ENCODE measurements at regions not wholly inside any gene's neighbourhood (a gene's known extent, or its start where the extent isn't known, plus 50 kb on each side); places are given as distances from the start of the nearest gene placed in this dataset.
"Not testable (repeated sequence)": the region's sequence is repeated elsewhere in the genome, so short reads cannot be mapped to it uniquely, and the experiment has no call there.

- H3K9me3 Mint-ChIP-seq: peaks cover under 1 to 4% of the 10 kb centered on the region in 2 donors
- no peaks in the 10 kb centered on the region for H3K27me3 Mint-ChIP-seq (ENCODE audit: low read depth)
- H3K36me3 Mint-ChIP-seq (ENCODE audit: insufficient read depth in 2 of 2): no peaks in the 10 kb centered on the region
- H3K4me1 Mint-ChIP-seq (ENCODE audit: low read depth): no peaks in the 10 kb centered on the region
- H3K27ac Mint-ChIP-seq: no peak overlapping the region
- ATAC-seq (replicated peaks in 1 of 2) (no peak), DNase-seq (no peak)
- H3K4me3 Mint-ChIP-seq: no peak overlapping the region
Measured at GRCh38 chr10:63972949-63973827, 452.0 kb downstream of the REEP3 start.

GRCh38 chr10:63976538-63976937, 455.3 kb downstream of the REEP3 start:
- DNase-seq (peak; percentile 45 to 47), ATAC-seq (replicated peaks in 1 of 2) (peak; percentile 74 to 79)
- H3K9me3 Mint-ChIP-seq: no peaks in the 10 kb centered on the region
- H3K27ac Mint-ChIP-seq: no peak overlapping the region
- no peaks in the 10 kb centered on the region for H3K4me1 Mint-ChIP-seq (ENCODE audit: low read depth)
- no peaks in the 10 kb centered on the region for H3K27me3 Mint-ChIP-seq (ENCODE audit: low read depth)
- H3K36me3 Mint-ChIP-seq (ENCODE audit: insufficient read depth in 2 of 2): no peaks in the 10 kb centered on the region
- no peak overlapping the region for H3K4me3 Mint-ChIP-seq

- H3K4me1 Mint-ChIP-seq (ENCODE audit: low read depth): no peaks in the 10 kb centered on the region
- no peaks in the 10 kb centered on the region for H3K27me3 Mint-ChIP-seq (ENCODE audit: low read depth)
- ATAC-seq (replicated peaks in 1 of 2) (peak; percentile 49 to 50), DNase-seq (peak; percentile 14 to 18)
- H3K36me3 Mint-ChIP-seq (ENCODE audit: insufficient read depth in 2 of 2): no peaks in the 10 kb centered on the region
- H3K27ac Mint-ChIP-seq: no peak overlapping the region
- H3K9me3 Mint-ChIP-seq: no peaks in the 10 kb centered on the region
- no peak overlapping the region for H3K4me3 Mint-ChIP-seq
Measured at GRCh38 chr10:63977329-63977923, 456.2 kb downstream of the REEP3 start.

GRCh38 chr10:63980870-63981269, 459.7 kb downstream of the REEP3 start:
- H3K4me1 Mint-ChIP-seq (ENCODE audit: low read depth); H3K4me3 Mint-ChIP-seq: not testable (repeated sequence)

GRCh38 chr10:63984061-63984460, 462.9 kb downstream of the REEP3 start:
- not testable (repeated sequence) for H3K9me3 Mint-ChIP-seq; H3K4me3 Mint-ChIP-seq; DNase-seq; H3K27me3 Mint-ChIP-seq (ENCODE audit: low read depth); H3K36me3 Mint-ChIP-seq (ENCODE audit: insufficient read depth in 2 of 2); ATAC-seq (replicated peaks in 1 of 2); H3K4me1 Mint-ChIP-seq (ENCODE audit: low read depth); H3K27ac Mint-ChIP-seq

More at GRCh38 chr10:63980870-63981269, 459.7 kb downstream of the REEP3 start:
- not testable (repeated sequence) for H3K27me3 Mint-ChIP-seq (ENCODE audit: low read depth); H3K27ac Mint-ChIP-seq; DNase-seq; ATAC-seq (replicated peaks in 1 of 2); H3K9me3 Mint-ChIP-seq; H3K36me3 Mint-ChIP-seq (ENCODE audit: insufficient read depth in 2 of 2)

DNA sequence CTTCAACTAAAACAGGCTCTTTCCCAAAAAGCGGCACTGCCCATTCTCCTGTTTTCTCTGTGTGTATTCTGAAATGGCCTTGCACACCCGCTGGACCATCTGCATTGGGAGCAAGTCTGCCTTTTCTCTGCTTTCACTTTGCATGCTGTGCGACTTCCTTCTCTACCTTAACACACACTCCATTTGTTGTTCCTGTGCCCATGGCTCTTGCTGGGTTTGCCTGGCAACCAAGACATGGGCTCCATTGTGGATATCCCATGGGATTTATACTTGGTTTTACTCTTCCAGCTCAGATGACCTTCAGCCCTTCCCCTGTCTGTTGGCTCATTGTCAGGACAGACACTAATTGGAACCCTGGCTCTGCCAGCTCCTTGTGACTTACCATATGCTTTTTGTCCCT, 465.3 kb downstream of the REEP3 start:
- no peak for ATAC-seq (replicated peaks in 1 of 2)
- no peaks in the 10 kb centered on the region for H3K36me3 Mint-ChIP-seq (ENCODE audit: insufficient read depth in 2 of 2)
- no peaks in the 10 kb centered on the region for H3K27me3 Mint-ChIP-seq (ENCODE audit: low read depth)
- no peak overlapping the region for H3K27ac Mint-ChIP-seq
- no peak overlapping the region for H3K4me3 Mint-ChIP-seq
- no peak for DNase-seq
- no peaks in the 10 kb centered on the region for H3K4me1 Mint-ChIP-seq (ENCODE audit: low read depth)
- no peaks in the 10 kb centered on the region for H3K9me3 Mint-ChIP-seq

DNA sequence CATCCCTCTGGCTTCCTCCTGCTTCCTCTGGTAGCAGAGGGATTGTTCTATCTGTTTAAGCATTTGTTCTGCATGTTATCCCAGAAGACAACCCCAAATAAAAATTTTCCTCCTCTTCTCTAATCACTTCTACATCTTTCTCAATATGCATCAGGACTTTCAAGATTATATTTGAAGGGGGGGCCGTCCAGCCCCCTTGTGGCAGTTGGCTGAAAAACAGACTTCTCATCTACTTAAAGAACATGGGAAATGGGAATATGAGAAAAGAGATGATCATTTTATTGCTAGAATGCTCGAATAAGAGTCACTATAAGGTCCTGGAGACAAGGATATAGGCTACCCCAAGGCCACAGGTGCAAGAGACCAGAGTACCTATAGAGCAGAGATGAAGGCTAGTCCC, 466.0 kb downstream of the REEP3 start:
- Mint-ChIP-seq H3K9me3 (no peaks in the 10 kb centered on the region), H3K4me3 (no peak overlapping the region), H3K4me1 (ENCODE audit: low read depth) (no peaks in the 10 kb centered on the region), H3K36me3 (ENCODE audit: insufficient read depth in 2 of 2) (no peaks in the 10 kb centered on the region), H3K27ac (no peak overlapping the region), H3K27me3 (ENCODE audit: low read depth) (no peaks in the 10 kb centered on the region)
- ATAC-seq (replicated peaks in 1 of 2) (no peak), DNase-seq (no peak)

- no peaks in the 10 kb centered on the region for H3K4me1 Mint-ChIP-seq (ENCODE audit: low read depth)
- H3K27me3 Mint-ChIP-seq (ENCODE audit: low read depth): no peaks in the 10 kb centered on the region
- no peak overlapping the region for H3K27ac Mint-ChIP-seq
- DNase-seq (no peak), ATAC-seq (replicated peaks in 1 of 2) (no peak)
- no peaks in the 10 kb centered on the region for H3K36me3 Mint-ChIP-seq (ENCODE audit: insufficient read depth in 2 of 2)
- peaks cover 1 to 5% of the 10 kb centered on the region in 2 donors for H3K9me3 Mint-ChIP-seq
- no peak overlapping the region for H3K4me3 Mint-ChIP-seq
Measured at GRCh38 chr10:63994371-63994770, 473.2 kb downstream of the REEP3 start.

- ATAC-seq (replicated peaks in 1 of 2): no peak
- no peaks in the 10 kb centered on the region for H3K27me3 Mint-ChIP-seq (ENCODE audit: low read depth)
Measured at GRCh38 chr10:64007157-64007556, 486.0 kb downstream of the REEP3 start.

GRCh38 chr10:64010711-64011110, 489.5 kb downstream of the REEP3 start:
- Mint-ChIP-seq H3K27me3 (ENCODE audit: low read depth) (no peaks in the 10 kb centered on the region), H3K9me3 (peaks cover 2 to 5% of the 10 kb centered on the region in 2 donors), H3K27ac (no peak overlapping the region), H3K4me1 (ENCODE audit: low read depth) (no peaks in the 10 kb centered on the region), H3K36me3 (ENCODE audit: insufficient read depth in 2 of 2) (no peaks in the 10 kb centered on the region), H3K4me3 (no peak overlapping the region)
- DNase-seq (no peak), ATAC-seq (replicated peaks in 1 of 2) (no peak)

More at GRCh38 chr10:64007157-64007556, 486.0 kb downstream of the REEP3 start:
- H3K9me3 Mint-ChIP-seq: peaks cover 3 to 5% of the 10 kb centered on the region in 2 donors
- no peak overlapping the region for H3K4me3 Mint-ChIP-seq
- H3K36me3 Mint-ChIP-seq (ENCODE audit: insufficient read depth in 2 of 2): no peaks in the 10 kb centered on the region
- no peaks in the 10 kb centered on the region for H3K4me1 Mint-ChIP-seq (ENCODE audit: low read depth)
- H3K27ac Mint-ChIP-seq: no peak overlapping the region
- no peak for DNase-seq

GRCh38 chr10:64011912-64012714, 490.9 kb downstream of the REEP3 start:
- H3K9me3 Mint-ChIP-seq: peaks cover 0 to 2% of the 10 kb centered on the region in 2 donors
- no peak overlapping the region for H3K27ac Mint-ChIP-seq
- H3K4me1 Mint-ChIP-seq (ENCODE audit: low read depth): no peaks in the 10 kb centered on the region
- no peaks in the 10 kb centered on the region for H3K27me3 Mint-ChIP-seq (ENCODE audit: low read depth)
- H3K4me3 Mint-ChIP-seq: no peak overlapping the region
- ATAC-seq (replicated peaks in 1 of 2) (no peak), DNase-seq (no peak)
- H3K36me3 Mint-ChIP-seq (ENCODE audit: insufficient read depth in 2 of 2): no peaks in the 10 kb centered on the region

DNA sequence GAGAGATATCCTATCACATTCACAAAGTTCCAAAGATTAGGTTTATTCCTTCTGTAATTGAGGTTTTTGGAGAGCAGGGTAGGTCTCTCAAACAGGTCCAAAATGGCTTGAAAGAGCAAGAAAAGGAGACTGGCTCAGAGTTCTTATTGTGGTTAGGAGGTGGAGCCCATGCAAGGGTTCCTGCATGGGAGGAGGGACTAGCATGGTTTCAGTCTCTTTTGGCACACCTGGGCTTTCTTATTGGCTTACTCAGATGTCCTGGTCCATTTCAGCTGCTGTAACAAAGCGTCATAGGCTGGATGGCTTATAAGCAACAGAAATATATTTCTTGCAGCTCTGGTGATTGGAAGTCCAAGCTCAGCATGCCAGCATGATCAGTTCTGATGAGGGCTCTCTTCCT, 493.1 kb downstream of the REEP3 start:
- H3K27me3 Mint-ChIP-seq (ENCODE audit: low read depth): no peaks in the 10 kb centered on the region
- ATAC-seq (replicated peaks in 1 of 2) (no peak), DNase-seq (no peak)
- H3K9me3 Mint-ChIP-seq: peaks cover 0 to 2% of the 10 kb centered on the region in 2 donors
- no peak overlapping the region for H3K27ac Mint-ChIP-seq
- H3K4me1 Mint-ChIP-seq (ENCODE audit: low read depth): no peaks in the 10 kb centered on the region
- H3K36me3 Mint-ChIP-seq (ENCODE audit: insufficient read depth in 2 of 2): no peaks in the 10 kb centered on the region
- H3K4me3 Mint-ChIP-seq: no peak overlapping the region

GRCh38 chr10:64023926-64024470, 502.8 kb downstream of the REEP3 start:
- no peaks in the 10 kb centered on the region for H3K4me1 Mint-ChIP-seq (ENCODE audit: low read depth)
- no peak for ATAC-seq (replicated peaks in 1 of 2)
- no peaks in the 10 kb centered on the region for H3K36me3 Mint-ChIP-seq (ENCODE audit: insufficient read depth in 2 of 2)
- H3K9me3 Mint-ChIP-seq: peaks cover 1 to 5% of the 10 kb centered on the region in 2 donors
- DNase-seq: no peak
- no peak overlapping the region for H3K4me3 Mint-ChIP-seq
- no peak overlapping the region for H3K27ac Mint-ChIP-seq
- H3K27me3 Mint-ChIP-seq (ENCODE audit: low read depth): no peaks in the 10 kb centered on the region
